Mucosa of descending colon (tissue), 3 donors: ENCODE measurements at regions not wholly inside any gene's neighbourhood (a gene's known extent, or its start where the extent isn't known, plus 50 kb on each side); places are given as distances from the start of the nearest gene placed in this dataset.

Experiments used
- ATAC-seq: fragments of 200-7000 bp; cut with Tn5 transposase; one replicate; pipeline ENCODE4 v1.9.1; 2020; ENCODE audit warnings: mild to moderate bottlenecking, moderate library complexity
- DNase-seq, 3 donors: peaks; one replicate each; pipeline ENCODE4 v3.0.0-alpha.2; 2020
- H3K36me3 ChIP-seq: fragments of 200-600 bp; one replicate; pipeline ENCODE4 v1.8.0; 2021; ENCODE audit warnings: low read depth, mild to moderate bottlenecking
- H3K4me1 ChIP-seq: fragments of 200-600 bp; one replicate; pipeline ENCODE4 v1.8.0; 2021; ENCODE audit warnings: low read depth, mild to moderate bottlenecking
- H3K4me3 ChIP-seq: fragments of 200-600 bp; one replicate; pipeline ENCODE4 v1.8.0; 2021; ENCODE audit warnings: mild to moderate bottlenecking
- H3K9me3 ChIP-seq: fragments of 200-600 bp; one replicate; pipeline ENCODE4 v1.8.0; 2021; ENCODE audit warnings: mild to moderate bottlenecking
- CTCF ChIP-seq: fragments of 200-600 bp; IDR thresholded peaks from one replicate; pipeline ENCODE4 v1.8.0; 2022; ENCODE audit warnings: antibody characterized with exemption, mild to moderate bottlenecking
- intact Hi-C, 2 donors: fragments of 100-400 bp; cut with DNase I in 1 of 2; cut with micrococcal nuclease in 1 of 2; formaldehyde crosslinking; loops; one replicate each; pipeline versions ENCODE4 v1.11.0 to v1.11.1; 2022; cut with DNase I, micrococcal nuclease
- donor health status: DM: no; HTN: no; CAD: no; lungs with moderate emphysema.
- donor health status: DM: no; HTN: no; CAD: no.
- donor health status: DM: no; HTN: yes; CAD: no.

GRCh38 chr9:108634672-108635462 lies 220.9 kb downstream of the ACTL7B start:
- ATAC-seq (no peak), DNase-seq (no peak)
- Histone ChIP-seq H3K36me3 (no peaks in the 10 kb centered on the region), H3K4me3 (no peak overlapping the region), H3K4me1 (no peaks in the 10 kb centered on the region), H3K9me3 (no peaks in the 10 kb centered on the region)
- intact Hi-C loops, result no loop called here
- TF ChIP-seq CTCF, result no peak

- Histone ChIP-seq H3K4me3 (no peak overlapping the region), H3K9me3 (no peaks in the 10 kb centered on the region), H3K36me3 (no peaks in the 10 kb centered on the region), H3K4me1 (no peaks in the 10 kb centered on the region)
- no peak for TF ChIP-seq CTCF
- intact Hi-C loops, result no loop called here
- ATAC-seq, result peak; percentile 88
- DNase-seq, result peak in 2 of 3 donors; percentile 37 to 82
These were observed 221.6 kb downstream of the ACTL7B start for GRCh38 chr9:108634204-108634603.

GRCh38 chr9:108631496-108632285 lies 224.1 kb downstream of the ACTL7B start:
- intact Hi-C loops, result no loop called here
- DNase-seq (no peak), ATAC-seq (no peak)
- no peaks in the 10 kb centered on the region for H3K4me1 ChIP-seq
- H3K4me3 ChIP-seq, result no peak overlapping the region
- H3K9me3 ChIP-seq, result no peaks in the 10 kb centered on the region
- TF ChIP-seq CTCF, result no peak
- no peaks in the 10 kb centered on the region for H3K36me3 ChIP-seq

GRCh38 chr9:108628316-108628715 lies 227.5 kb downstream of the ACTL7B start:
- H3K4me3 ChIP-seq, result no peak overlapping the region
- ATAC-seq (no peak), DNase-seq (no peak)
- H3K4me1 ChIP-seq, result no peaks in the 10 kb centered on the region
- H3K36me3 ChIP-seq, result no peaks in the 10 kb centered on the region
- no peaks in the 10 kb centered on the region for H3K9me3 ChIP-seq
- no peak for TF ChIP-seq CTCF
- intact Hi-C loops, result no loop called here

DNA sequence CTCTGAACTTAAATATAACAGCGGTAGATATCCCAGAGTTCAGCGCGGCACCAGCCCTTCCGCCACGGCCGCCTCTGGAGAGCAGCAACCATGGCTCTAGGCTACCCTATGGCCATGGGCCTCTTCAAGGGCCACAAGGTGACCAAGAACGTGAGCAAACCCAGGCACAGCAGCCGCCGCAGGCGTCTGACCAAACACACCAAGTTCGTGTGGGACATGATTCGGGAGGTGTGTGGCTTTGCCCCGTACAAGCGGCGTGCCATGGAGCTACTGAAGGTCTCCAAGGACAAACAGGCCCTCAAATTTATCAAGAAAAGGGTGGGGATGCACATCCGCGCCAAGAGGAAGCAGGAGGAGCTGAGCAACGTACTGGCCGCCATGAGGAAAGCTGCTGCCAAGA lies 229.0 kb downstream of the ACTL7B start:
- Histone ChIP-seq H3K9me3 (no peaks in the 10 kb centered on the region), H3K4me3 (no peak overlapping the region), H3K4me1 (no peaks in the 10 kb centered on the region), H3K36me3 (no peaks in the 10 kb centered on the region)
- DNase-seq (peak in 1 of 3 donors; percentile 39), ATAC-seq (no peak)
- no peak for TF ChIP-seq CTCF
- intact Hi-C loops, result no loop called here
